ENCODE measurements at regions not wholly inside any gene's neighbourhood (a gene's known extent, or its start where the extent isn't known, plus 50 kb on each side); places are given as distances from the start of the nearest gene placed in this dataset.

GRCh38 chr13:34583181-34583580 lies 358.9 kb upstream of the NBEA start:
- no peak for DNase-seq

GRCh38 chr13:34587576-34587975 lies 354.5 kb upstream of the NBEA start:
- no peak for DNase-seq

GRCh38 chr13:34588362-34588761 lies 353.7 kb upstream of the NBEA start:
- no peak for DNase-seq

GRCh38 chr13:34589581-34589980 lies 352.5 kb upstream of the NBEA start:
- DNase-seq, result no peak

- DNase-seq, result no peak
These were observed 350.9 kb upstream of the NBEA start for GRCh38 chr13:34591129-34591528.

GRCh38 chr13:34591900-34592529 lies 350.1 kb upstream of the NBEA start:
- no peak for DNase-seq

DNA sequence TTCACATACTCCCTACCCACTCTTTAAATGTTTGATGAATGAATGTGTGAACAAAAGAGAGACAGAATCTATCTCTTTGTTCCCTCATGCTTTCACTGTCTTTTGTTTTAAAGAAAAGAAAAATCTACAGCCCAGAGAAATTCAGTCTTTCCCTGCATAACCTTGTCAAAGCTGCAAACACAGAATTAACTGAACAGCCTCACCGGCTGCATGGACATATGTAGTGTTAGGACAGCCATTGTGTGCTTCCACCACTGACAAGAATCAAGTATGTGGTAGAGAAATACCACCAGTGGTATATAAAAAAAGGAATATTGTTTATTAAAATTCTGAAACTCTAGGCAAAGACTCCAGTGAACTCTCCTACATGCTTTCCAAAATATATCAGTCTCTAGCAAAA lies 348.4 kb upstream of the NBEA start:
- DNase-seq, result no peak

GRCh38 chr13:34594507-34594906 lies 347.6 kb upstream of the NBEA start:
- no peak for DNase-seq

GRCh38 chr13:34608331-34608730 lies 333.7 kb upstream of the NBEA start:
- no peak for DNase-seq

GRCh38 chr13:34611671-34612070 lies 330.4 kb upstream of the NBEA start:
- DNase-seq, result no peak

DNA sequence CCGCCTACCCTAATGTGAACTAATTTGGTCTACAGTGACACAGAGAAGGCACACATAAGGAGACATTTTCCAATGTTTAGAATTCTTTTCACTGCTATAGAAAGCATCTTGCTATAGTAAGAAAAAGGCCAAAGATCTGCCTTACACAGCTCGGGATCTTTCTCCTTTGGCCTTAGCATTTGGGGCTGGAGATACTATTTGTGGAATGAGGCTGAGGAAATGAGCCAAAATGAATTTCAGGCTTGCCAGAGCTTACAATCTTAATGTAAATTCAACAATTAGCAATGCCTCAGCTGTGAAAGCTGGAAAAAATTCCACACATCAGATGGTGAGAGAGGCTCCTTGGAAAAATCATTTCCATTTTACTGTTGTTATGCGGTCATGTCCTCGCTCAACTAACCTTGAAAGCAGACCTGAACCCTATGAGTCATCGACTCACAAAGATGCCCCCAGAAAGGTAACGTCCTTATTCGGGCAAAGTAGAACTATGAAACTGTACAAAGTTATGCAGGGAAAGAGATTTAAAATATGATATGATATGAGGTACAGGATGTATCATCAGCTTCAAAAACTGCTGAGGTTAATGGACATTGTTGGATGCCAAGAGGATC lies 324.5 kb upstream of the NBEA start:
- no peak for DNase-seq

DNA sequence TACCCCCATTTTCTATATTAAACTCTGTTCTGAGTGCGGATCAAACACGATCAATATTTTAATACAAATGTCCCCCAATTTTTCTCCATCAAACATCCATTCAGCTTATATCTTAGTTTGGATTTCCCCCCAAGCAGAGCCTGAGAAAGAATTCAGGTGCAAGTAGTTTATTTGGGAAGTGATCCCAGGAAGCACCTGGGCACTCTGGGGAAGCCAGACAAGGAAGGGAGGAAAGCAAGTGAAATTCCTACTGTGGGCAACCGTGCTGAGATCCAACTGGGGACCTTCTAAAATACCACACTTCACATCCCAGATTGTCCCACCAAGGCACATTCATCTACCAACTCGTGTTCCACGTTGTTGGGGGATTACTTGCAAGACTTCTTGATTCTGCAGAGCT lies 323.4 kb upstream of the NBEA start:
- no peak for DNase-seq

- no peak for DNase-seq
These were observed 322.7 kb upstream of the NBEA start for GRCh38 chr13:34619326-34619725.

- no peak for DNase-seq
These were observed 321.8 kb upstream of the NBEA start for GRCh38 chr13:34620074-34620850.

- DNase-seq, result no peak
These were observed 321.2 kb upstream of the NBEA start for GRCh38 chr13:34620862-34621261.

GRCh38 chr13:34623331-34623730 lies 318.7 kb upstream of the NBEA start:
- DNase-seq, result no peak

GRCh38 chr13:34627509-34628208 lies 314.4 kb upstream of the NBEA start:
- DNase-seq, result no peak

- DNase-seq, result no peak
These were observed 313.8 kb upstream of the NBEA start for GRCh38 chr13:34628209-34628682.

- DNase-seq, result no peak
These were observed 307.6 kb upstream of the NBEA start for GRCh38 chr13:34634448-34634847.

- no peak for DNase-seq
These were observed 304.9 kb upstream of the NBEA start for GRCh38 chr13:34637138-34637537.

DNA sequence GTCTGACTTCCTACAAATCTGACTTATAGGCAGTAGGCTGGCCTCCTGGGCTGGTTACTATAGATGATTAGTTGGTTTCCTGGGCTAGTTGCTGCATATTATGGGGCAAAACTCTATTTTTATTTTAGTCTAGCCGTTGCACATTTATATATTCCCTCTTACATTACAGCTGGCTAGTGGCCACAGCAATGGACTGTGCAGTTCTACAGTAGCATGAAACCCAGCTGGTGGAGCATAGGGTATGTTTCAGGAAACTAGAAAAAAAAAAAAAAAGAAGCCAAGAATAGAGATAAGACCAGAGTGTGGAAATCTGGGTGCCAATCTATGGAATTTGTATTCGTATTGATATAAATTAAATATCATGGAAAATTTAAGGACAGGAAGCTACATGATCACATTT lies 304.4 kb upstream of the NBEA start:
- DNase-seq, result no peak

GRCh38 chr13:34638897-34639296 lies 303.2 kb upstream of the NBEA start:
- no peak for DNase-seq

DNA sequence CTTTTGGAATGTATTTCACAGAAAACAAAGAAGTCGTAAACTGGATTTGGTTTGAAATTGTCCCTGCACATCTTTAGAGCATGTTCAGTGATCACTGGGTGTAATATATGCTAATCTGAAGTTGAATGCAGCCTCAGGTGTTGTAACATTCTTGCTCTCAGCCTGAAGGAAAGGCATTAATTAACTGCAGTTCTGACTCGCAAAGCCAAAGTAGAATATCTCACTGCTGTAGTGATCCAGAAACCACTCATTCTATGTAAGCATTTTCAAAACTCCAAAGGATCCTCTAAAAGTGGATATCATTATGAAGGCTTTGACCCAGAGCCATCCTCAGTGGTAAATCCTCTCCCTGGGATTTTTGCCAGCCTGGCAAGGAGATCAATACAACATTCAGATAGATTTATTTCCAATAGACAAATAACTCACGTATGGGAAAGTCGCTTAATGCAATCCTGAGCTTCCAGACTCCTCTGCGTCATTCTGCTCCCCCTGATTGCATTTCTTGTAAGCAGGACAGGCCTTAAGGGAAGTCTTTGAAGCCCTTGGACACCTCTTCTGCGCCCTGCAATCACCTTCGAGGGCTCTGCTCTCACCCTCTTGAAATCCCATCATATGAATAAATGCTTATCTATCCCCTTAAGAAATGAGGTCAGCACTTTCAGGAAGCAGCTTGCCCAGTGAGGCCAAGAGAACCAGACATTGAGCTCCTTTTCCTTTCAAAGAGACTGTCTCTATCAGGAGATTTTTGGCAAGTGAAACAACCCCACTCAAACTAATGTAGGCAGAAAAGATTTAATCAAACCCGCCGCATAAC lies 301.7 kb upstream of the NBEA start:
- no peak for DNase-seq
